GM12878 (cell line): ENCODE measurements at regions not wholly inside any gene's neighbourhood (a gene's known extent, or its start where the extent isn't known, plus 50 kb on each side); places are given as distances from the start of the nearest gene placed in this dataset.

Experiments
- ATAC-seq: fragments of 200-7000 bp; cut with Tn5 transposase; 3 replicates; pipeline ENCODE4 v1.9.1; 2020; ENCODE audit warnings: mild to moderate bottlenecking, moderate library complexity
- BruUV-seq: library from RNA; stranded (reverse); fragments of 400-500 nt; replicated peaks from 2 replicates; lab custom pipeline; 2021; lab: Mats Ljungman, UMichigan
- CTCF ChIA-PET: fragments of 300-600 bp; sonication (Branson Sonifier 250); formaldehyde crosslinking; extraction: SDS; loops from one replicate; lab custom pipeline; 2021; ENCODE audit warnings: inconsistent platforms; lab: Yijun Ruan, JAX
- POLR2A ChIA-PET: fragments of 350-600 bp; formaldehyde crosslinking; extraction: SDS; loops from one replicate; lab custom pipeline; 2021; ENCODE audit warnings: inconsistent platforms; lab: Charles Lee
- RAD21 ChIA-PET: fragments of 300-600 bp; sonication (Branson Sonifier 250); formaldehyde crosslinking; loops from one replicate; lab custom pipeline; 2023; ENCODE audit warnings: antibody characterized with exemption; ENCODE audit not compliant: unreplicated experiment; lab: Charles Lee
- SMC1A ChIA-PET: fragments of 300-600 bp; sonication (Branson Sonifier 250); formaldehyde crosslinking; loops from one replicate; lab custom pipeline; 2023; ENCODE audit not compliant: unreplicated experiment, uncharacterized antibody; lab: Charles Lee
- DNase-seq: peaks from one replicate; pipeline ENCODE4 v3.0.0-alpha.2; 2011; ENCODE audit warnings: low read depth, low spot score
- FAIRE-seq: peaks from 3 replicates; lab custom pipeline; 2011; peaks lifted over from hg19 to GRCh38; lab: Jason Lieb, UNC
- H2AFZ ChIP-seq: 2 replicates; pipeline ENCODE4 v1.6.0; 2011; ENCODE audit warnings: low read depth, low read length, control low read depth; ENCODE audit not compliant: control insufficient read depth
- H3K27ac ChIP-seq: 2 replicates; pipeline ENCODE4 v1.5.1; 2011; ENCODE audit warnings: control low read depth; ENCODE audit not compliant: control insufficient read depth, insufficient read depth
- H3K27me3 ChIP-seq, 2 experiments: replicated peaks in 1 of 2; 2 replicates each; pipeline versions ENCODE4 v1.6.0 to v1.6.1; 2011; ENCODE audit warnings: low read length in 1 of 2; ENCODE audit not compliant: control insufficient read depth in 2 of 2, insufficient read depth in 2 of 2
- H3K36me3 ChIP-seq, 2 experiments: 2 replicates each; pipeline ENCODE4 v1.5.1; 2011; ENCODE audit warnings: low read length in 1 of 2; ENCODE audit not compliant: control insufficient read depth in 2 of 2, insufficient read depth in 2 of 2
- H3K4me1 ChIP-seq: 2 replicates; pipeline ENCODE4 v1.6.1; 2011; ENCODE audit warnings: mild to moderate bottlenecking, low read length, moderate library complexity, mixed read lengths; ENCODE audit not compliant: control insufficient read depth, insufficient read depth
- H3K4me2 ChIP-seq: 2 replicates; pipeline ENCODE4 v1.6.0; 2011; ENCODE audit warnings: control low read depth; ENCODE audit not compliant: control insufficient read depth, insufficient read depth
- H3K4me3 ChIP-seq: fragments of 200-600 bp; sonication (generic); 2 replicates; pipeline ENCODE4 v1.5.1; 2016
- H3K79me2 ChIP-seq: 2 replicates; pipeline ENCODE4 v1.6.0; 2011; ENCODE audit warnings: low read length; ENCODE audit not compliant: control insufficient read depth, insufficient read depth
- H3K9ac ChIP-seq: 2 replicates; pipeline ENCODE4 v1.8.0; 2011; ENCODE audit warnings: low read length, control low read depth, mixed read lengths; ENCODE audit not compliant: control insufficient read depth, insufficient read depth
- H3K9me3 ChIP-seq: replicated peaks from 3 replicates; pipeline ENCODE4 v1.5.1; 2011; ENCODE audit warnings: mild to moderate bottlenecking, low read length; ENCODE audit not compliant: control insufficient read depth, insufficient read depth
- H4K20me1 ChIP-seq: 2 replicates; pipeline ENCODE4 v1.6.0; 2011; ENCODE audit not compliant: control insufficient read depth, insufficient read depth
- RCOR1 ChIP-seq: conservative IDR thresholded peaks from 2 replicates; pipeline ENCODE4 v1.6.1; 2012; ENCODE audit warnings: low read depth, low read length, improper control_type of control experiment
- TARDBP ChIP-seq: IDR thresholded peaks from 2 replicates; pipeline ENCODE4 v1.6.1; 2016; ENCODE audit warnings: borderline replicate concordance
- in situ Hi-C: fragments of 300-500 bp; cut with MboI; formaldehyde crosslinking; loops from 9 replicates; pipeline ENCODE4 v1.14.3; 2018; ENCODE audit warnings: mixed read lengths
- intact Hi-C: fragments of 100-400 bp; cut with micrococcal nuclease; formaldehyde crosslinking; loops from one replicate; pipeline ENCODE4 v1.14.2; 2022; ENCODE audit not compliant: unreplicated experiment
- TF ChIP-seq, protein P1 (sequence below): fragments of 450-650 bp; IDR thresholded peaks from 2 replicates; pipeline ENCODE4 v1.6.1; 2017; ENCODE audit warnings: mild to moderate bottlenecking, moderate library complexity

DNA sequence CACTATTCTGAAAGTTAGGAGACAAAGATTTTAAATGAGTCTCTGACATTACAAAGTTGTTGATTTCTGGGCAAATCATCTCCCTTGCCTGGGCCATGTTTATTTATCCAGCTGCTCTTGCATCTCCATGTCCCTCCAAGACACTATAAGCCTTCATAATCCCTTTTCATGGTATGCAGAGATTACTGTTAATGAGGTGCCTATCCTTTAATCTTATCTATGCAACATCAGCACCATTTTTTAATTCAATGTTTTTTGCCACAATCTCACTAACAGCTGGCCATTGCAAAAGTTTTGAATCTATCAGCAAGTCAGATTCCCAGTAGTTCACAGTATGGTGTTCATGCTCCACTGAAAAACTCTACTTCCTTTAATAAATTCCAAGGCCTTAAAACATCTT lies 108.5 kb upstream of the PTPRD start (continued):
- no peak for TF ChIP-seq TARDBP

DNA sequence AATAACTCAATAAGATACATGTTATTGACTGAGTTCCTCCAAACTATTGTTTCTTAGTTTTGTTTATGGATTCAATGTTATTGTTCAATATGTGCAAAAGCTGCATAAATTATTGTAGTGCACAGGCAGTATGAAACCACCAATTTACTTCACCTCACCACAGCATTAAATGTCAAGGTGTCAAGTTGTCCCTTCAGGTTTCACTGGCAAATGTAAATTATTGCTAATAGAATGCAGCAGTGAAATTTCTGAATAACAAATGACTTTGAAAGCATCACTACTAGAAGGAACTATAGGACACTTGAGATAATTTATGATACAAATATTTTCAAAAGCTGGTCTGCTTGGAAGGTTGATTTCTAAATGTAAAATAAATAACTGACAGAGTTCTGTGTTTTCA lies 116.4 kb upstream of the PTPRD start:
- DNase-seq (no peak), FAIRE-seq (no peak), ATAC-seq (no peak)
- no peak overlapping the region for H3K4me2 ChIP-seq
- no TSS peak for BruUV-seq
- H3K9me3 ChIP-seq, result no peaks in the 10 kb centered on the region
- in situ Hi-C loops, result loop anchor here (25.0 kb wide), 1 partner anchor 108 kb away; no protein-coding TSS in a partner anchor
- H3K27ac ChIP-seq, result no peak overlapping the region
- no peaks in the 10 kb centered on the region for H4K20me1 ChIP-seq
- no peaks in the 10 kb centered on the region for H3K79me2 ChIP-seq
- H3K36me3 ChIP-seq, result no peaks in the 10 kb centered on the region
- H3K9ac ChIP-seq, result no peak overlapping the region
- ChIA-PET RAD21 (no interaction called here), SMC1A (interaction anchor here (1.3 kb wide), 1 partner anchor 11 kb away, joined by 3 read pairs; no protein-coding TSS in a partner anchor), POLR2A (no interaction called here), CTCF (no interaction called here)
- H3K27me3 ChIP-seq, result no peaks in the 10 kb centered on the region
- no peak overlapping the region for H3K4me3 ChIP-seq
- TF ChIP-seq, protein P1, sequence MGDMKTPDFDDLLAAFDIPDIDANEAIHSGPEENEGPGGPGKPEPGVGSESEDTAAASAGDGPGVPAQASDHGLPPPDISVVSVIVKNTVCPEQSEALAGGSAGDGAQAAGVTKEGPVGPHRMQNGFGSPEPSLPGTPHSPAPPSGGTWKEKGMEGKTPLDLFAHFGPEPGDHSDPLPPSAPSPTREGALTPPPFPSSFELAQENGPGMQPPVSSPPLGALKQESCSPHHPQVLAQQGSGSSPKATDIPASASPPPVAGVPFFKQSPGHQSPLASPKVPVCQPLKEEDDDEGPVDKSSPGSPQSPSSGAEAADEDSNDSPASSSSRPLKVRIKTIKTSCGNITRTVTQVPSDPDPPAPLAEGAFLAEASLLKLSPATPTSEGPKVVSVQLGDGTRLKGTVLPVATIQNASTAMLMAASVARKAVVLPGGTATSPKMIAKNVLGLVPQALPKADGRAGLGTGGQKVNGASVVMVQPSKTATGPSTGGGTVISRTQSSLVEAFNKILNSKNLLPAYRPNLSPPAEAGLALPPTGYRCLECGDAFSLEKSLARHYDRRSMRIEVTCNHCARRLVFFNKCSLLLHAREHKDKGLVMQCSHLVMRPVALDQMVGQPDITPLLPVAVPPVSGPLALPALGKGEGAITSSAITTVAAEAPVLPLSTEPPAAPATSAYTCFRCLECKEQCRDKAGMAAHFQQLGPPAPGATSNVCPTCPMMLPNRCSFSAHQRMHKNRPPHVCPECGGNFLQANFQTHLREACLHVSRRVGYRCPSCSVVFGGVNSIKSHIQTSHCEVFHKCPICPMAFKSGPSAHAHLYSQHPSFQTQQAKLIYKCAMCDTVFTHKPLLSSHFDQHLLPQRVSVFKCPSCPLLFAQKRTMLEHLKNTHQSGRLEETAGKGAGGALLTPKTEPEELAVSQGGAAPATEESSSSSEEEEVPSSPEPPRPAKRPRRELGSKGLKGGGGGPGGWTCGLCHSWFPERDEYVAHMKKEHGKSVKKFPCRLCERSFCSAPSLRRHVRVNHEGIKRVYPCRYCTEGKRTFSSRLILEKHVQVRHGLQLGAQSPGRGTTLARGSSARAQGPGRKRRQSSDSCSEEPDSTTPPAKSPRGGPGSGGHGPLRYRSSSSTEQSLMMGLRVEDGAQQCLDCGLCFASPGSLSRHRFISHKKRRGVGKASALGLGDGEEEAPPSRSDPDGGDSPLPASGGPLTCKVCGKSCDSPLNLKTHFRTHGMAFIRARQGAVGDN, result no peak
- no peak for TF ChIP-seq RCOR1
- intact Hi-C loops, result no loop called here
- no peak overlapping the region for H2AFZ ChIP-seq
- no peaks in the 10 kb centered on the region for H3K4me1 ChIP-seq
